ENCODE measurements at regions not wholly inside any gene's neighbourhood (a gene's known extent, or its start where the extent isn't known, plus 50 kb on each side); places are given as distances from the start of the nearest gene placed in this dataset.

DNA sequence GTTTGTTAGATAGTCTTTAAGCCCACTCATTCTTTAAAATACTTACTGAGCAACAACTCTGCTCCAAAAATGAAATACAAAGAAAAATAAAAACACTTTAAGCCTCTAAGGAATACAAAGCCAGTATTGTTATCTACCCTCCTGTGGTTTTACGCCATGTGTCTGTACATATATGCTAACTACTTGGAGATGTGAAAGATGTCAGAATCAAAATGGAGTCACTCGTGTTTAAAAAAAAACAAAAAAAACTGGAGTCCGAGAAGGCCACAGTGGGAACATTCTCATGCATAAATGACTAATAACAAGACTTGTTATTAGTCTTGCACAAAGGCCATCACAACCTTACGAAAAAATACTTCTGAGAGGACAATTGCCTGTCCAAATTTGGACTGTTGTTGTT is 393.1 kb downstream of the TBC1D4 start (continued):
- TF ChIP-seq, protein P1, sequence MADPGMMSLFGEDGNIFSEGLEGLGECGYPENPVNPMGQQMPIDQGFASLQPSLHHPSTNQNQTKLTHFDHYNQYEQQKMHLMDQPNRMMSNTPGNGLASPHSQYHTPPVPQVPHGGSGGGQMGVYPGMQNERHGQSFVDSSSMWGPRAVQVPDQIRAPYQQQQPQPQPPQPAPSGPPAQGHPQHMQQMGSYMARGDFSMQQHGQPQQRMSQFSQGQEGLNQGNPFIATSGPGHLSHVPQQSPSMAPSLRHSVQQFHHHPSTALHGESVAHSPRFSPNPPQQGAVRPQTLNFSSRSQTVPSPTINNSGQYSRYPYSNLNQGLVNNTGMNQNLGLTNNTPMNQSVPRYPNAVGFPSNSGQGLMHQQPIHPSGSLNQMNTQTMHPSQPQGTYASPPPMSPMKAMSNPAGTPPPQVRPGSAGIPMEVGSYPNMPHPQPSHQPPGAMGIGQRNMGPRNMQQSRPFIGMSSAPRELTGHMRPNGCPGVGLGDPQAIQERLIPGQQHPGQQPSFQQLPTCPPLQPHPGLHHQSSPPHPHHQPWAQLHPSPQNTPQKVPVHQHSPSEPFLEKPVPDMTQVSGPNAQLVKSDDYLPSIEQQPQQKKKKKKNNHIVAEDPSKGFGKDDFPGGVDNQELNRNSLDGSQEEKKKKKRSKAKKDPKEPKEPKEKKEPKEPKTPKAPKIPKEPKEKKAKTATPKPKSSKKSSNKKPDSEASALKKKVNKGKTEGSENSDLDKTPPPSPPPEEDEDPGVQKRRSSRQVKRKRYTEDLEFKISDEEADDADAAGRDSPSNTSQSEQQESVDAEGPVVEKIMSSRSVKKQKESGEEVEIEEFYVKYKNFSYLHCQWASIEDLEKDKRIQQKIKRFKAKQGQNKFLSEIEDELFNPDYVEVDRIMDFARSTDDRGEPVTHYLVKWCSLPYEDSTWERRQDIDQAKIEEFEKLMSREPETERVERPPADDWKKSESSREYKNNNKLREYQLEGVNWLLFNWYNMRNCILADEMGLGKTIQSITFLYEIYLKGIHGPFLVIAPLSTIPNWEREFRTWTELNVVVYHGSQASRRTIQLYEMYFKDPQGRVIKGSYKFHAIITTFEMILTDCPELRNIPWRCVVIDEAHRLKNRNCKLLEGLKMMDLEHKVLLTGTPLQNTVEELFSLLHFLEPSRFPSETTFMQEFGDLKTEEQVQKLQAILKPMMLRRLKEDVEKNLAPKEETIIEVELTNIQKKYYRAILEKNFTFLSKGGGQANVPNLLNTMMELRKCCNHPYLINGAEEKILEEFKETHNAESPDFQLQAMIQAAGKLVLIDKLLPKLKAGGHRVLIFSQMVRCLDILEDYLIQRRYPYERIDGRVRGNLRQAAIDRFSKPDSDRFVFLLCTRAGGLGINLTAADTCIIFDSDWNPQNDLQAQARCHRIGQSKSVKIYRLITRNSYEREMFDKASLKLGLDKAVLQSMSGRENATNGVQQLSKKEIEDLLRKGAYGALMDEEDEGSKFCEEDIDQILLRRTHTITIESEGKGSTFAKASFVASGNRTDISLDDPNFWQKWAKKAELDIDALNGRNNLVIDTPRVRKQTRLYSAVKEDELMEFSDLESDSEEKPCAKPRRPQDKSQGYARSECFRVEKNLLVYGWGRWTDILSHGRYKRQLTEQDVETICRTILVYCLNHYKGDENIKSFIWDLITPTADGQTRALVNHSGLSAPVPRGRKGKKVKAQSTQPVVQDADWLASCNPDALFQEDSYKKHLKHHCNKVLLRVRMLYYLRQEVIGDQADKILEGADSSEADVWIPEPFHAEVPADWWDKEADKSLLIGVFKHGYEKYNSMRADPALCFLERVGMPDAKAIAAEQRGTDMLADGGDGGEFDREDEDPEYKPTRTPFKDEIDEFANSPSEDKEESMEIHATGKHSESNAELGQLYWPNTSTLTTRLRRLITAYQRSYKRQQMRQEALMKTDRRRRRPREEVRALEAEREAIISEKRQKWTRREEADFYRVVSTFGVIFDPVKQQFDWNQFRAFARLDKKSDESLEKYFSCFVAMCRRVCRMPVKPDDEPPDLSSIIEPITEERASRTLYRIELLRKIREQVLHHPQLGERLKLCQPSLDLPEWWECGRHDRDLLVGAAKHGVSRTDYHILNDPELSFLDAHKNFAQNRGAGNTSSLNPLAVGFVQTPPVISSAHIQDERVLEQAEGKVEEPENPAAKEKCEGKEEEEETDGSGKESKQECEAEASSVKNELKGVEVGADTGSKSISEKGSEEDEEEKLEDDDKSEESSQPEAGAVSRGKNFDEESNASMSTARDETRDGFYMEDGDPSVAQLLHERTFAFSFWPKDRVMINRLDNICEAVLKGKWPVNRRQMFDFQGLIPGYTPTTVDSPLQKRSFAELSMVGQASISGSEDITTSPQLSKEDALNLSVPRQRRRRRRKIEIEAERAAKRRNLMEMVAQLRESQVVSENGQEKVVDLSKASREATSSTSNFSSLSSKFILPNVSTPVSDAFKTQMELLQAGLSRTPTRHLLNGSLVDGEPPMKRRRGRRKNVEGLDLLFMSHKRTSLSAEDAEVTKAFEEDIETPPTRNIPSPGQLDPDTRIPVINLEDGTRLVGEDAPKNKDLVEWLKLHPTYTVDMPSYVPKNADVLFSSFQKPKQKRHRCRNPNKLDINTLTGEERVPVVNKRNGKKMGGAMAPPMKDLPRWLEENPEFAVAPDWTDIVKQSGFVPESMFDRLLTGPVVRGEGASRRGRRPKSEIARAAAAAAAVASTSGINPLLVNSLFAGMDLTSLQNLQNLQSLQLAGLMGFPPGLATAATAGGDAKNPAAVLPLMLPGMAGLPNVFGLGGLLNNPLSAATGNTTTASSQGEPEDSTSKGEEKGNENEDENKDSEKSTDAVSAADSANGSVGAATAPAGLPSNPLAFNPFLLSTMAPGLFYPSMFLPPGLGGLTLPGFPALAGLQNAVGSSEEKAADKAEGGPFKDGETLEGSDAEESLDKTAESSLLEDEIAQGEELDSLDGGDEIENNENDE (IDR thresholded peaks at IDR 0.05; ENCODE audit: insufficient replicate concordance, low read length): no peak
- TF ChIP-seq TEAD4 (IDR thresholded peaks at IDR 0.05; ENCODE audit: low read depth, low read length) (no peak), BRCA1 (IDR thresholded peaks at IDR 0.05; ENCODE audit: low read depth, low read length) (no peak), NANOG (IDR thresholded peaks at IDR 0.05; ENCODE audit: insufficient read depth, low read depth, low read length, poor library complexity, severe bottlenecking) (no peak), CBX8 (IDR thresholded peaks at IDR 0.05; ENCODE audit: borderline replicate concordance, low read depth, low read length) (no peak), CHD2 (IDR thresholded peaks at IDR 0.05; ENCODE audit: low read length) (no peak), TAF7 (optimal IDR thresholded peaks at IDR 0.05; ENCODE audit: borderline replicate concordance, low read depth, low read length) (no peak), ASH2L (IDR thresholded peaks at IDR 0.05; ENCODE audit: low read length) (no peak), NRF1 (IDR thresholded peaks at IDR 0.05; ENCODE audit: low read depth, low read length) (no peak)
- TF ChIP-seq, protein P2, sequence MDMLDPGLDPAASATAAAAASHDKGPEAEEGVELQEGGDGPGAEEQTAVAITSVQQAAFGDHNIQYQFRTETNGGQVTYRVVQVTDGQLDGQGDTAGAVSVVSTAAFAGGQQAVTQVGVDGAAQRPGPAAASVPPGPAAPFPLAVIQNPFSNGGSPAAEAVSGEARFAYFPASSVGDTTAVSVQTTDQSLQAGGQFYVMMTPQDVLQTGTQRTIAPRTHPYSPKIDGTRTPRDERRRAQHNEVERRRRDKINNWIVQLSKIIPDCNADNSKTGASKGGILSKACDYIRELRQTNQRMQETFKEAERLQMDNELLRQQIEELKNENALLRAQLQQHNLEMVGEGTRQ (IDR thresholded peaks at IDR 0.05; ENCODE audit: low read length): no peak
